Lower leg skin (tissue), 3 donors: ENCODE measurements at regions not wholly inside any gene's neighbourhood (a gene's known extent, or its start where the extent isn't known, plus 50 kb on each side); places are given as distances from the start of the nearest gene placed in this dataset.

Source experiments
- POLR2A ChIP-seq, 2 donors: fragments of 450-650 bp; IDR thresholded peaks; one replicate each; pipeline ENCODE4 v1.6.1; 2016 to 2017; ENCODE audit warnings: antibody characterized with exemption in 2 of 2, mild to moderate bottlenecking in 1 of 2, moderate library complexity in 1 of 2
- TF ChIP-seq, protein P1 (sequence below), 3 donors: fragments of 450-650 bp; IDR thresholded peaks; one replicate each; pipeline ENCODE4 v1.5.1; 2016; ENCODE audit warnings: antibody characterized with exemption in 3 of 3, mild to moderate bottlenecking in 3 of 3, moderate library complexity in 2 of 3

GRCh38 chr22:47841156-47841555 is 1078.7 kb downstream of the TBC1D22A start:
- TF ChIP-seq, protein P1, sequence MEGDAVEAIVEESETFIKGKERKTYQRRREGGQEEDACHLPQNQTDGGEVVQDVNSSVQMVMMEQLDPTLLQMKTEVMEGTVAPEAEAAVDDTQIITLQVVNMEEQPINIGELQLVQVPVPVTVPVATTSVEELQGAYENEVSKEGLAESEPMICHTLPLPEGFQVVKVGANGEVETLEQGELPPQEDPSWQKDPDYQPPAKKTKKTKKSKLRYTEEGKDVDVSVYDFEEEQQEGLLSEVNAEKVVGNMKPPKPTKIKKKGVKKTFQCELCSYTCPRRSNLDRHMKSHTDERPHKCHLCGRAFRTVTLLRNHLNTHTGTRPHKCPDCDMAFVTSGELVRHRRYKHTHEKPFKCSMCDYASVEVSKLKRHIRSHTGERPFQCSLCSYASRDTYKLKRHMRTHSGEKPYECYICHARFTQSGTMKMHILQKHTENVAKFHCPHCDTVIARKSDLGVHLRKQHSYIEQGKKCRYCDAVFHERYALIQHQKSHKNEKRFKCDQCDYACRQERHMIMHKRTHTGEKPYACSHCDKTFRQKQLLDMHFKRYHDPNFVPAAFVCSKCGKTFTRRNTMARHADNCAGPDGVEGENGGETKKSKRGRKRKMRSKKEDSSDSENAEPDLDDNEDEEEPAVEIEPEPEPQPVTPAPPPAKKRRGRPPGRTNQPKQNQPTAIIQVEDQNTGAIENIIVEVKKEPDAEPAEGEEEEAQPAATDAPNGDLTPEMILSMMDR (IDR thresholded peaks at IDR 0.05), result no peak
- no peak for TF ChIP-seq POLR2A (IDR thresholded peaks at IDR 0.05)
